Pancreas (tissue), 10 donors: ENCODE measurements at regions not wholly inside any gene's neighbourhood (a gene's known extent, or its start where the extent isn't known, plus 50 kb on each side); places are given as distances from the start of the nearest gene placed in this dataset.

Source experiments
- ATAC-seq, 4 donors: fragments of 200-7000 bp; cut with Tn5 transposase; one replicate each; pipeline versions ENCODE4 v1.8.0 to v1.9.1; 2020; ENCODE audit warnings: mild to moderate bottlenecking in 4 of 4, moderate library complexity in 4 of 4
- DNase-seq, 6 donors: peaks; one replicate each; pipeline ENCODE4 v3.0.0-alpha.2; 2020
- FAIRE-seq: peaks from 2 replicates; lab custom pipeline; 2012; peaks lifted over from hg19 to GRCh38; lab: Jason Lieb, UNC
- H3K27ac ChIP-seq, 4 donors: fragments of 200-600 bp; sonication (generic); 1 replicate in 3 of 4; 2 replicates in 1 of 4; pipeline versions ENCODE4 v1.5.0 to v1.8.0; 2020
- H3K27me3 ChIP-seq, 4 donors: fragments of 200-600 bp; one replicate each; pipeline ENCODE4 v1.8.0; 2021
- H3K36me3 ChIP-seq, 3 donors: fragments of 200-600 bp; sonication (generic) in 1 of 3; one replicate each; pipeline versions ENCODE4 v1.5.0 to v1.8.0; 2020 to 2021
- H3K4me1 ChIP-seq, 3 donors: fragments of 200-600 bp; one replicate each; pipeline ENCODE4 v1.8.0; 2021
- H3K4me3 ChIP-seq, 4 donors: fragments of 200-600 bp; sonication (generic) in 2 of 4; one replicate each; pipeline versions ENCODE4 v1.5.0 to v1.8.0; 2020 to 2021
- H3K9me3 ChIP-seq, 4 donors: fragments of 200-600 bp; one replicate each; pipeline ENCODE4 v1.8.0; 2021
- WGBS, 2 donors: extraction: QIAGEN DNeasy Blood & Tissue Kit; methylation state at CpG; one replicate each; pipeline ENCODE4 v1.1.7; 2013; 5-methylcytosine and 5-hydroxymethylcytosine counted together
- intact Hi-C, 3 donors: fragments of 100-400 bp; cut with DNase I; formaldehyde crosslinking; loops; one replicate each; pipeline versions ENCODE4 v1.11.1 to v1.14.2; 2022
- TF ChIP-seq, protein P1 (sequence below), 4 donors: fragments of 200-600 bp; sonication (generic) in 3 of 4; IDR thresholded peaks; one replicate each; pipeline versions ENCODE4 v1.5.0 to v1.8.0; 2021; ENCODE audit warnings: antibody characterized with exemption in 4 of 4
- donor health status: healthy with polysubstance abuse.
- donor health status: DM: no; HTN: no; CAD: no; lungs with moderate emphysema.
- donor health status: DM: no; HTN: no; CAD: no.
- donor health status: control.
- donor health status: control.
- donor health status: Bipolar disorder and iron deficiency.
- donor health status: DM: yes; HTN: yes; CAD: no.
- donor health status: DM: no; HTN: no; CAD: no.
- donor health status: DM: no; HTN: no; CAD: no.
- donor health status: DM: yes; HTN: yes; CAD: no.

GRCh38 chr2:198587240-198587639 is 782.8 kb downstream of the PLCL1 start:
- ATAC-seq (no peak), FAIRE-seq (no peak), DNase-seq (no peak)
- H3K4me3 ChIP-seq: no peak overlapping the region
- intact Hi-C loops: no loop called here
- no peaks in the 10 kb centered on the region for H3K4me1 ChIP-seq
- no peak overlapping the region for H3K27ac ChIP-seq
- H3K36me3 ChIP-seq: no peaks in the 10 kb centered on the region
- no peaks in the 10 kb centered on the region for H3K27me3 ChIP-seq
- WGBS, 2 donors: 45 to 56% methylated on average over 7 of the region's 7 CpGs
- TF ChIP-seq, protein P1, sequence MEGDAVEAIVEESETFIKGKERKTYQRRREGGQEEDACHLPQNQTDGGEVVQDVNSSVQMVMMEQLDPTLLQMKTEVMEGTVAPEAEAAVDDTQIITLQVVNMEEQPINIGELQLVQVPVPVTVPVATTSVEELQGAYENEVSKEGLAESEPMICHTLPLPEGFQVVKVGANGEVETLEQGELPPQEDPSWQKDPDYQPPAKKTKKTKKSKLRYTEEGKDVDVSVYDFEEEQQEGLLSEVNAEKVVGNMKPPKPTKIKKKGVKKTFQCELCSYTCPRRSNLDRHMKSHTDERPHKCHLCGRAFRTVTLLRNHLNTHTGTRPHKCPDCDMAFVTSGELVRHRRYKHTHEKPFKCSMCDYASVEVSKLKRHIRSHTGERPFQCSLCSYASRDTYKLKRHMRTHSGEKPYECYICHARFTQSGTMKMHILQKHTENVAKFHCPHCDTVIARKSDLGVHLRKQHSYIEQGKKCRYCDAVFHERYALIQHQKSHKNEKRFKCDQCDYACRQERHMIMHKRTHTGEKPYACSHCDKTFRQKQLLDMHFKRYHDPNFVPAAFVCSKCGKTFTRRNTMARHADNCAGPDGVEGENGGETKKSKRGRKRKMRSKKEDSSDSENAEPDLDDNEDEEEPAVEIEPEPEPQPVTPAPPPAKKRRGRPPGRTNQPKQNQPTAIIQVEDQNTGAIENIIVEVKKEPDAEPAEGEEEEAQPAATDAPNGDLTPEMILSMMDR (IDR thresholded peaks at IDR 0.05): no peak
- no peaks in the 10 kb centered on the region for H3K9me3 ChIP-seq

DNA sequence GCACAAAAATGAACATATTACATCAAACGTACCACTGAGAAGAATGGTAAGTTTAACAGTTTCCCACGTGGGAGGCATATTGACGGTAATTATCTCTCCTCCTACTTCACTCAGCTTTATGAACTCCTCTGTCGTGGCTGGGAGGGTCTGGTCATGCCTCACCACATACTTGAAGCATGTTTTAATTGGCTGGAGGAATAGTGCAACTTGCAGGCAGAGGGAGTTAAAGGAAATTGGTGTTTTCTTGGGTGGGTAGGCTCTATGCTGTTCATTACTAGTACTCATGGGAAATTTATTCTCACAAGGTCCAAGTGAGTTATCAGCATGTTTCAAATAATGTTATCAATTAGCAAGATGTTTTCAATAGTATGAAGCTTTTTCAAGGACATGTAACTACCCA is 767.0 kb downstream of the PLCL1 start:
- no peaks in the 10 kb centered on the region for H3K4me1 ChIP-seq

DNA sequence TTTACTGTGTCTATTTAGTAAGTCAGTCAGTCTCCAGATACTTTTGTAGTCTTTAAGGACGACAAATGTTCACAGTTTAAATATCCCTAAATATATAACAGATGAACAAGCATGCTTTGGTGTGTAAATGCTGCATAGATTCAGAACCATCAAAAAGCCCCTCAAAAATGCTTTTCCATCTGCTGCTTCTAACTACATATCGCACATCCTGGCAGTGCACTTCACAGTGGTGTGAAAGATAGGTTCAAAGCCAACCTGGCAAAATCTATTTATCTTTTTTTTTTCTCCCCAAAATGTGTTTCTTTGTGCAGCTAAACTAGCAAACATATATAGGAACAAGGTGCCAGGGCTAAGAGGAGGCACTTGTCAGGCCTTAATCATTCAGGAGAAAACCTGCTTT is 753.8 kb downstream of the PLCL1 start:
- no peaks in the 10 kb centered on the region for H3K27me3 ChIP-seq
- no peak overlapping the region for H3K4me3 ChIP-seq
- H3K4me1 ChIP-seq: no peaks in the 10 kb centered on the region
- 42 to 43% methylated on average over 2 of the region's 2 CpGs for WGBS, 2 donors
- TF ChIP-seq, protein P1 (IDR thresholded peaks at IDR 0.05): no peak
- ATAC-seq: no peak
- H3K27ac ChIP-seq: no peak overlapping the region
- intact Hi-C loops: no loop called here
- FAIRE-seq: no peak
- DNase-seq: no peak
- H3K36me3 ChIP-seq: no peaks in the 10 kb centered on the region
- H3K9me3 ChIP-seq: no peaks in the 10 kb centered on the region

More for the DNA sequence above, 767.0 kb downstream of the PLCL1 start:
- ATAC-seq (no peak), FAIRE-seq (no peak), DNase-seq (no peak)
- TF ChIP-seq, protein P1 (IDR thresholded peaks at IDR 0.05): no peak
- no peak overlapping the region for H3K27ac ChIP-seq
- no peak overlapping the region for H3K4me3 ChIP-seq
- H3K27me3 ChIP-seq: no peaks in the 10 kb centered on the region
- WGBS, 2 donors: 18 to 19% methylated on average over 4 of the region's 4 CpGs
- H3K36me3 ChIP-seq: no peaks in the 10 kb centered on the region
- intact Hi-C loops: no loop called here
- no peaks in the 10 kb centered on the region for H3K9me3 ChIP-seq

DNA sequence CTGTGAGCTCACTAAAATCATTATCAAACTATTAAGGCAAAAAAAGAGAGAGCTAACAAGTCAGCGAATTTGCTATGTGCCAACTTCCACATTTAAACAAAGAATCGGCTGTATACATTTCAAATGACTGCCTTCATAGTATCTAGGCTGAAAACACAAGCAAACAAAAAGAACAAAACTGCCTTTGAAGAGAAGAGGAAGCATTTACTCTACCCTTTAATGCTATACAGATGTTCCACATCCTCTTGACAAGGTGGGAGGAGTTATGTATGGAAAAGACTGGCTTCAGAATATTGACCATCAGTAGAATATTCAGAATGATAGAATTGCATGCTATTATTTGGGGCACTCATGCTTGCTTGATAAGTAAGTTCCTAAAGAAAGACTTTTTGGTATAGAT is 741.7 kb downstream of the PLCL1 start:
- intact Hi-C loops: no loop called here
- 4 to 6% methylated on average over 2 of the region's 2 CpGs for WGBS, 2 donors
- Histone ChIP-seq H3K9me3 (no peaks in the 10 kb centered on the region), H3K27me3 (peaks cover 0 to 3% (median 0%) of the 10 kb centered on the region in 4 donors), H3K4me1 (no peaks in the 10 kb centered on the region), H3K4me3 (no peak overlapping the region), H3K36me3 (no peaks in the 10 kb centered on the region), H3K27ac (no peak overlapping the region)
- DNase-seq: no peak
- no peak for ATAC-seq
- TF ChIP-seq, protein P1 (IDR thresholded peaks at IDR 0.05): no peak
- no peak for FAIRE-seq

GRCh38 chr2:198545411-198545810 is 741.0 kb downstream of the PLCL1 start:
- no peak overlapping the region for H3K27ac ChIP-seq
- H3K4me3 ChIP-seq: no peak overlapping the region
- no peaks in the 10 kb centered on the region for H3K4me1 ChIP-seq
- H3K36me3 ChIP-seq: no peaks in the 10 kb centered on the region
- intact Hi-C loops: no loop called here
- DNase-seq (no peak), ATAC-seq (no peak), FAIRE-seq (no peak)
- TF ChIP-seq, protein P1 (IDR thresholded peaks at IDR 0.05): no peak
- H3K27me3 ChIP-seq: peaks cover 0 to 3% (median 0%) of the 10 kb centered on the region in 4 donors
- 38 to 44% methylated on average over 3 of the region's 3 CpGs for WGBS, 2 donors
- H3K9me3 ChIP-seq: no peaks in the 10 kb centered on the region
